ENCODE measurements at regions not wholly inside any gene's neighbourhood (a gene's known extent, or its start where the extent isn't known, plus 50 kb on each side); places are given as distances from the start of the nearest gene placed in this dataset.
"Not testable (repeated sequence)": the region's sequence is repeated elsewhere in the genome, so short reads cannot be mapped to it uniquely, and the experiment has no call there.

DNA sequence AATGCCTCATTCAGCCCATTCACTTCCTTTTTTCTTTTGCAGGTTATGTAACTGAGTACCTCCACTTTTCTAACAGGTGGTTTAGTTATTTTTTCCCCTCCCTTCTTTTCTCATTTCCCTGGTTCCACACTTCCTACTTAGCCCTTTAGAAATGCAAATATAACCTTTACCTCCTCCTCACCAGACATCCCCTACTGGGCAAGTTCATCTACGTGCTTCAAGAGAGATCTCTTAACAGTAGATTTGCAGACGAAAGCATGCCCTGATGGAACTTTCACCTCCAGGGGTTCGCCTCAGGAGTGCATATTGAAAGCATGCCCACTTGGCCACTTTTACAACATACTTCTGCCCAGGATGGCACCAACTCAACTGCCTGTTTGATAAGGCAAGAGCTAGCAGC lies 314.1 kb upstream of the LRRC3B start:
- ChIA-PET POLR2A (no interaction called here), CTCF (no interaction called here)
- H3K36me3 Mint-ChIP-seq (ENCODE audit: low read depth): no peaks in the 10 kb centered on the region

DNA sequence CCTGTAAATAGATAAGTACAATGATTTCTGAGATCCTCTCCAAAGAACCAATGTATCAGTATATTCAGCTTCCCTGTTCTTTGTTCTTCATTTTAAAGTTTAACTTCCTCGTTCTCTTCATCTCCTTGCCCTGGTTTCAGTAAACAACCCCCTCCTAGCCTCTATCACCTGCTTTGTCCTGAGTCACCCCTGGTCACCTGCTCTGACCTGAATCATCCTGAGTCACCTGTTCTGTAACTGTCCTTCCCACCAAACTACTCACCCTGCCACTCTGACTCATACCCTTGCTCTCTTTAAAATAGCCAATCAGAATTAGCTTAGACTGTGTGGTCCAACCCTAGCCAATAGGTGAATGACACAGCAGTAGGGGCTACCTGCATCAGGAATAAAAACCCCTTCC lies 313.0 kb upstream of the LRRC3B start:
- CTCF ChIA-PET; H3K27ac Mint-ChIP-seq; intact Hi-C loops (cut with micrococcal nuclease); H3K9me3 Mint-ChIP-seq; H3K27me3 Mint-ChIP-seq; DNase-seq; H3K36me3 Mint-ChIP-seq (ENCODE audit: low read depth); POLR2A ChIA-PET; ATAC-seq (ENCODE audit: low read depth); H3K4me1 Mint-ChIP-seq; H3K4me3 Mint-ChIP-seq: not testable (repeated sequence)

More for the DNA sequence above, 314.1 kb upstream of the LRRC3B start:
- no peak overlapping the region for H3K4me3 Mint-ChIP-seq
- H3K27me3 Mint-ChIP-seq: no peaks in the 10 kb centered on the region
- TF ChIP-seq, protein P1, sequence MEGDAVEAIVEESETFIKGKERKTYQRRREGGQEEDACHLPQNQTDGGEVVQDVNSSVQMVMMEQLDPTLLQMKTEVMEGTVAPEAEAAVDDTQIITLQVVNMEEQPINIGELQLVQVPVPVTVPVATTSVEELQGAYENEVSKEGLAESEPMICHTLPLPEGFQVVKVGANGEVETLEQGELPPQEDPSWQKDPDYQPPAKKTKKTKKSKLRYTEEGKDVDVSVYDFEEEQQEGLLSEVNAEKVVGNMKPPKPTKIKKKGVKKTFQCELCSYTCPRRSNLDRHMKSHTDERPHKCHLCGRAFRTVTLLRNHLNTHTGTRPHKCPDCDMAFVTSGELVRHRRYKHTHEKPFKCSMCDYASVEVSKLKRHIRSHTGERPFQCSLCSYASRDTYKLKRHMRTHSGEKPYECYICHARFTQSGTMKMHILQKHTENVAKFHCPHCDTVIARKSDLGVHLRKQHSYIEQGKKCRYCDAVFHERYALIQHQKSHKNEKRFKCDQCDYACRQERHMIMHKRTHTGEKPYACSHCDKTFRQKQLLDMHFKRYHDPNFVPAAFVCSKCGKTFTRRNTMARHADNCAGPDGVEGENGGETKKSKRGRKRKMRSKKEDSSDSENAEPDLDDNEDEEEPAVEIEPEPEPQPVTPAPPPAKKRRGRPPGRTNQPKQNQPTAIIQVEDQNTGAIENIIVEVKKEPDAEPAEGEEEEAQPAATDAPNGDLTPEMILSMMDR (IDR thresholded peaks at IDR 0.05): no peak
- H3K4me1 Mint-ChIP-seq: no peaks in the 10 kb centered on the region
- no peak for ATAC-seq (ENCODE audit: low read depth)
- DNase-seq: no peak
- H3K27ac Mint-ChIP-seq: no peak overlapping the region
- H3K9me3 Mint-ChIP-seq: peaks cover 4% of the 10 kb centered on the region
- intact Hi-C loops (cut with micrococcal nuclease): no loop called here

DNA sequence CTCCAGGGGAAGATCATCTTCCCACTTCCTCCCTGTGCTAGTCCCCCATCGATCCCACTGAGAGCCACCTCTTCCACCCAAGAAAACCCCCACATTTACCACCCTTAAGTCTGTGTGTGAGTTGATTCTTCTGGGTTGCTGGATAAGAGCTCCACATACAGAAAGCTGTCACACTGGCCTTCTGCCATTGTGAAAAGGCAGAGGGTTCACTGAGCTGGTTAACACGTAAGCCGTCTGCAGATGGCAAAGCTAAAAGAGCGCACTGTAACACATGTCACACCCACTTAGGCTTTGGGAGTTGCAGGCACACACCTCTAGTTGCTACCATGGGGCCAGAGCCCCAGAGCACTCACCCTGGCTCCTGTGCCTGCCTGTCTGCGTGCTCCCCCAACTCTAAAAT lies 309.8 kb upstream of the LRRC3B start:
- no peak for ATAC-seq (ENCODE audit: low read depth)
- no peak overlapping the region for H3K27ac Mint-ChIP-seq
- no peak overlapping the region for H3K4me3 Mint-ChIP-seq
- TF ChIP-seq, protein P1 (IDR thresholded peaks at IDR 0.05): no peak
- intact Hi-C loops (cut with micrococcal nuclease): no loop called here
- H3K27me3 Mint-ChIP-seq: no peaks in the 10 kb centered on the region
- ChIA-PET CTCF (no interaction called here), POLR2A (no interaction called here)
- H3K4me1 Mint-ChIP-seq: no peaks in the 10 kb centered on the region
- no peaks in the 10 kb centered on the region for H3K36me3 Mint-ChIP-seq (ENCODE audit: low read depth)
- H3K9me3 Mint-ChIP-seq: peaks cover 13% of the 10 kb centered on the region
- DNase-seq: no peak

DNA sequence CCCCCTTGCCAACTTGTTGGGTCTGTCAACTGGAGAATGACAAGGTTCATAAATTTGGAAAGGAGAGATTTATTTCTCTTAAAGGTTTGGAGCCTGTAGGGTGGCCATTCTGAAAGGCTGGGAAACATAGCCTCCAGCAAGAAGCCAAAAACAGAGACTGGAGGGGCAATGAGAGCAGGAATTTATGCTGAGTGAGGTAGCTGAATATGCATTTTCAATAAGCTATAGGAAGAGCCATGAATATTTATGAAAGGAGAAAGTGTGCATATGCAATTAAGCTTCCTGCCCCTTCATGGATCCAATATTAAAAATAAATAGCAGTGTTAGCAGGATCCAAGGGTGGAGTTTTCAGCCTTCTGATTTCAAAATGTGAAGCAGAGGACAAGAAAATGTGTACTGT lies 306.1 kb upstream of the LRRC3B start:
- ChIA-PET CTCF (no interaction called here), POLR2A (no interaction called here)
- intact Hi-C loops (cut with micrococcal nuclease): no loop called here
- DNase-seq (no peak), ATAC-seq (ENCODE audit: low read depth) (no peak)
- H3K4me1 Mint-ChIP-seq: no peaks in the 10 kb centered on the region
- TF ChIP-seq, protein P1 (IDR thresholded peaks at IDR 0.05): no peak
- H3K27ac Mint-ChIP-seq: no peak overlapping the region
- no peaks in the 10 kb centered on the region for H3K36me3 Mint-ChIP-seq (ENCODE audit: low read depth)
- peaks cover 19% of the 10 kb centered on the region for H3K9me3 Mint-ChIP-seq
- H3K4me3 Mint-ChIP-seq: no peak overlapping the region
- no peaks in the 10 kb centered on the region for H3K27me3 Mint-ChIP-seq

DNA sequence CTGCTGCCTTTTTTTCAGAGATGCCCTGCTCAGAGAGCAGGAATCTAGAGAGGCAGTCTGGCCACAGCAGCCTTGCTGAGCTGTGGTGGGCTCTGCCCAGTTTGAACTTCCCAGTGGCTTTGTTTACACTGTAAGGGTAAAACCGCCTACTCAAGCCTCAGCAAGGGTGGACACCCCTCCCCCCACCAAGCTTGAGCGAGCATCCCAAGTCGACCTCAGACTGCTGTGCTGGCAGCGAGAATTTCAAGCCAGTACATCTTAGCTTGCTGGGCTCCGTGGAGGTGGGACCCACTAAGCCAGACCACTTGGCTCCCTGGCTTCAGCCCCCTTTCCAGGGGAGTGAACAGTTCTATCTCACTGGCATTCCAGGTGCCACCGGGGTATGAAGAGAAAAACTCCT lies 298.8 kb upstream of the LRRC3B start:
- H3K27ac Mint-ChIP-seq; H3K27me3 Mint-ChIP-seq; H3K4me1 Mint-ChIP-seq; CTCF ChIA-PET; H3K4me3 Mint-ChIP-seq; intact Hi-C loops (cut with micrococcal nuclease); H3K9me3 Mint-ChIP-seq; ATAC-seq (ENCODE audit: low read depth); H3K36me3 Mint-ChIP-seq (ENCODE audit: low read depth); POLR2A ChIA-PET; DNase-seq: not testable (repeated sequence)

DNA sequence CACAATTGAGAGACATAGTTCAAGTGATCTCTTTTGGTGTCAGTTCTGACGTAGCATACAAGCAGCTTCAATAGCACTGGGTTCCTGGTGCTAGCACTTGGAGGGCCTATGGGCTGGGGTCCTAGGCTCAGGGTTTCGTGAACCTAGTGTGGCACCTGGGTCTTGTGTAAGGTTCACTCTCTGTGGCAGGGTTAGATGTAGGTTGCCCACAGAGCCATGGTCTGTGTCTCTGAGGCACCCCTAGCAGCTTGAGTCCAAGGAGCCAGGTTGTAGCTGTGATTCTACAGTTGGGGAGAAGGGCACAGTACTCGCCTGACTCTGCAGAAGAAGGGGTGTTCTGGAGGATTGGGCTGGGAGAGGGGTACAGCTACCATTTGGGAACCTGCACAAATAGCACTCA lies 282.6 kb upstream of the LRRC3B start:
- ChIA-PET POLR2A (no interaction called here), CTCF (no interaction called here)
- Mint-ChIP-seq H3K27ac (no peak overlapping the region), H3K4me3 (no peak overlapping the region), H3K27me3 (no peaks in the 10 kb centered on the region), H3K36me3 (ENCODE audit: low read depth) (no peaks in the 10 kb centered on the region), H3K4me1 (no peaks in the 10 kb centered on the region), H3K9me3 (peaks cover 11% of the 10 kb centered on the region)
- ATAC-seq (ENCODE audit: low read depth) (no peak), DNase-seq (no peak)
- intact Hi-C loops (cut with micrococcal nuclease): no loop called here
- TF ChIP-seq, protein P1 (IDR thresholded peaks at IDR 0.05): no peak

All from activated B cell treated with CpG ODN at 0.5 μM for 24 hours (primary cell).